Motor neuron (in vitro differentiated cells): ENCODE measurements at regions not wholly inside any gene's neighbourhood (a gene's known extent, or its start where the extent isn't known, plus 50 kb on each side); places are given as distances from the start of the nearest gene placed in this dataset.

Experiments used
- ATAC-seq, 8 experiments: fragments of 200-7000 bp; cut with Tn5 transposase; replicated peaks in 6 of 8; 2 replicates each; pipeline ENCODE4 v1.8.0; 2021; ENCODE audit warnings: mild to moderate bottlenecking in 8 of 8, moderate library complexity in 8 of 8
- H3K27ac ChIP-seq, 2 donors: fragments of 250-450 bp; sonication (Bioruptor Pico); 2 replicates each; pipeline ENCODE4 v1.9.0; 2021; ENCODE audit warnings: antibody characterized with exemption in 2 of 2, mild to moderate bottlenecking in 2 of 2, moderate library complexity in 1 of 2
- H3K4me1 ChIP-seq, 2 donors: fragments of 250-450 bp; sonication (Bioruptor Pico); replicated peaks in 1 of 2; 2 replicates each; pipeline ENCODE4 v1.6.1; 2021; ENCODE audit warnings: antibody characterized with exemption in 2 of 2, mild to moderate bottlenecking in 2 of 2, moderate library complexity in 1 of 2
- H3K4me3 ChIP-seq, 5 donors: fragments of 250-450 bp; sonication (Bioruptor Pico); 2 replicates each; pipeline ENCODE4 v1.9.0; 2021; ENCODE audit warnings: antibody characterized with exemption in 5 of 5, mild to moderate bottlenecking in 5 of 5, moderate library complexity in 4 of 5
- WGBS, 10 experiments: fragments of 450-650 bp; shearing (Covaris generic); methylation state at CpG; one replicate each; pipeline ENCODE4 v1.0.0; 2022; 5-methylcytosine and 5-hydroxymethylcytosine counted together
- in situ Hi-C, 9 experiments: fragments of 400-800 bp; cut with MboI; loops; one replicate each; pipeline ENCODE4 v1.15.0; 2021; ENCODE audit warnings: low sequenced_read_pairs in 9 of 9, low pct_unique_long_range_greater_than_20kb in 2 of 9; ENCODE audit not compliant: unreplicated experiment in 9 of 9

DNA sequence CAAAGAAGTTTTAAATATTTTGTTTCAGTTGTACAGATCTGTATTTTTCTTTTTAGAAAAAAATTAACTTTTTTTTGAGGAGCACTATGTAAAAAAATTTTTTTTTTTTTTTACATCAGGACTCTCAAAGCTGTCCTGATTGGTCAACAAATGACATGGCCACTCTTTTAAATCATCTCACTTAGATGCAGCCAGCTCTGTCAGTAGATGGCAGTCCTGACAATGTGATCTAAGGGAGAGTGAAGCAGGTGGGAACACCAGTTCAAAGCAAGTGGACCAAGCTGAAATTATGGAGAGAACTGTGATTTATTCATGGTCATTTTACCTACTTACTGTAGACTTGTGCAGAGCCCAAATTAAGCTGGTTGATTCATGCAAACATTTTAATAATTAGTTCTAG lies 174.7 kb upstream of the GPRIN3 start:
- Histone ChIP-seq H3K4me3 (no peak overlapping the region), H3K4me1 (no peaks in the 10 kb centered on the region), H3K27ac (no peak overlapping the region)
- ATAC-seq: peak in 4 of 8 experiments; percentile 40 to 79 (median 71)
- in situ Hi-C loops: loop anchor here in 2 of 9 experiments (25.0 kb wide), 2 partner anchors 405 to 430 kb away; partner anchors contain the start of gene MMRN1 (in 1 of the 2)

DNA sequence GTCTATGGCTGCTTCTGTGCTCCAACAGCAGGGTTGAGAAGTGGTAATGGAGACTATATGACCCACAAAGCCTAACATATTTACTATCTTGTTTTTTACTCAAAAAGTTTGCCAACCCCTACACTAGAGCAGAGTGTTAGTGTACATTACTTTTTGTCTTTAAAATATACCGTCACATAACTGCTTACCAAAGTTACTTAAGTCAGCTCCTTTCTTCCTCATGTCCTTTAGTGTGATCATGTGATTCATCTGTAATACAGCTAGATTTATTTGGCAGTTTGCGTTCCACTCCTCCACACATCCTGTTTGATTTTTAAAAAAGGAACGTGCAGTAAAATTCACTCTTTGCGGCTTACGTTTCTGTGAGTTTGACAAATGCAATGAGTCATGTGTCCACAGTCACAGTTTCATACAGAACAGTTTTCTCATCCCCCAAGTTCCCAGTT lies 162.4 kb upstream of the GPRIN3 start:
- ATAC-seq: peak in 2 of 8 experiments; percentile 42 to 67
- Histone ChIP-seq H3K27ac (no peak overlapping the region), H3K4me3 (no peak overlapping the region), H3K4me1 (no peaks in the 10 kb centered on the region)
- in situ Hi-C loops: no loop called here
- 3 to 100% (median 64%) methylated on average over 1 to 5 of the region's 5 CpGs for WGBS, 10 experiments

DNA sequence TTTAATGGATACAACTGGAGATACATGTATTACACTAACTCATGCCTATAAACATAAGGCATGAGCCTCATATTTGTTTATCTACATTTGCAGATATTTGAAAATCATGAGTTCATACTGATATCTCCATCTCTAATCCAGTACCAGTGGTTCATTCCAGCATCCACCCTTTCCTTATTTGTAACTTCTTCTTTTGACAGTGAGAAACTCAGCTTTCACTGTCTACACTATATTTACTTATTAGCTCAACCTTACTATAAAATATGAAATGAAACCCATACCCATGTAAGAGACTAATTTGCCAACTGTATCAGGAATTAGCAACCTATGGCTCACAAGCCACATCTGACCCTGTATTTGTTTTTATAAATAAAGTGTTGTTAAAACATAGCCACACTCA lies 161.9 kb upstream of the GPRIN3 start:
- Histone ChIP-seq H3K27ac (no peak overlapping the region), H3K4me3 (no peak overlapping the region), H3K4me1 (no peaks in the 10 kb centered on the region)
- in situ Hi-C loops: no loop called here
- ATAC-seq: peak in 1 of 8 experiments; percentile 12

DNA sequence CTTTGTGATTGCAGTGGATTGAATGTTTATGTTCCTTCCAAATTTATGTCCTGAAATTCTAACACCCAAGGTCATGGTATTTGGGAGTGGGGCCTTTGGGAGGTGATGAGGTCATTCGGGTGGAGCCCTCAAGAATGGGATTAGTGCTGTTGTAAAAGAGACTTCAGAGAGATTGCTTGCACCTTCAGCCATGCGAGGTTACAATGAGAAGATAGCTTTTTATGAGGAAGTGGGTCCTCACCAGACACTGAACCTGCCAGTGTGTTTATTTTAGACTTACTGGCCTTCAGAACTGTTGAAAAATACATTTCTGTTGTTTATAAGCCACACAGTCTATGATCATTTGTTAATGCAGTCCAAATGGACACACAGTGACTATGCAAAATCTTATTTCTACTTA lies 161.0 kb upstream of the GPRIN3 start:
- no peak overlapping the region for H3K27ac ChIP-seq
- H3K4me3 ChIP-seq: no peak overlapping the region
- in situ Hi-C loops: no loop called here
- WGBS, 10 experiments: 0 to 90% (median 80%) methylated on average over 1 to 2 of the region's 2 CpGs; no CpG with 5 or more reads in 5 of the 10 experiments
- peak in 2 of 8 experiments; percentile 38 to 50 for ATAC-seq
- no peaks in the 10 kb centered on the region for H3K4me1 ChIP-seq

DNA sequence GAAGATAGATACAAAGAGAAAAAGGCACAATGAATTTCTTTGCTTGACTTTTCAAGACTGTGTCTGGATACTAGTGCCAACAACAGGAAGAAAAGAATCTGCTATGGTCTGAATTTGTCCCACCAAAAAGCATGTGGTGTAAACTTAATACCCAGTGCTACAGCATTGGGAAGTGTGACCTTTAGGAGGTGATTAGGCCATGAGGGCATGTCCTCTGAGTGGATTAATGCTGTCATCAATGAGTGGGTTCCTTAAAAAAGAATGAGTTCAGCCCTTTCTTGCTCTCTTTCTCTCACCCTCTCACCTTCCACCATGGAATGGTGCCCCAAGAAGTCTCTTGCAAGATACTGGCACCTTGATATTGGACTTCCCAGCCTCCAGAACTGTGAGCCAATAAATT lies 155.7 kb upstream of the GPRIN3 start:
- no peak for ATAC-seq
- no peak overlapping the region for H3K4me3 ChIP-seq
- no peaks in the 10 kb centered on the region for H3K4me1 ChIP-seq
- H3K27ac ChIP-seq: no peak overlapping the region
- in situ Hi-C loops: no loop called here

DNA sequence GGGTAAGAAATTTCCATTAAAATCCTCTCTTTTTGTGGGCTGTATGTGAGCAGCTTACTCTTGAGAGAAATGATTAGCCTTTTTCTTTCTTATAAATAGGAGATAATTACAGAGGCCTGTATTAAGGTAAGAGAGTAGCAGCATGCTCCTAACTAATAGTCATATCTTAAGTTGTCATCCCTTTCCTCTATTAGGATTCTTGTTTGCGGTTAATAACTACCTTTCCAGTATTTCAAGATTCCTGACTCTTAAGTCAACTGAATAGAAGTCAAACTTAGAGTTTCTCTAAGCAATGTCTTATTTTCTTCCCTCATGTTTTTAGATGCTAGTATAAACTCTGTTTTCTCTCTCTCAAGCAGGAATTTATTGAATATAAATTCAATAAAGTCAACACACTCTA lies 139.9 kb upstream of the GPRIN3 start:
- H3K27ac ChIP-seq: no peak overlapping the region
- in situ Hi-C loops: loop anchor here in 4 of 9 experiments (25.0 kb wide), 2 partner anchors 210 to 285 kb away; no protein-coding TSS in a partner anchor
- H3K4me1 ChIP-seq: no peaks in the 10 kb centered on the region
- no peak overlapping the region for H3K4me3 ChIP-seq
- ATAC-seq: no peak
- WGBS, 10 experiments: 64 to 100% (median 79%) methylated on average over 1 of the region's 1 CpG

DNA sequence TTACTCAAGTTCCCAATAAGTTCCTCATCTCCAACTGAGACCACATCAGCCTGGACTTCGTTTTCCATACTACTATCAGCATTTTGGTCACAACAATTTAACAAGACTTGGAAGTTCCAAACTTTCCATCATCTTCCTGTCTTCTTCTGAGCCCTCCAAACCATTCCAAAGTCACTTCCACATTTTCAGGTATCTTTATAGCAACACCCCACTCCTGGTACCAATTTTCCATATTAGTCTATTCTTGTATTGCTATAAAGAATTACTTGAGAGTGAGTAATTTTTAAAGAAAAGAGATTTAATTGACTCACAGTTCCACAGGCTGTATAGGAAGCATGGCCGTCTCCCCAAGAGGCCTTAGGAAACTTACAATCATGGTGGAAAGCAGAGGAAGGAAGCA lies 138.6 kb upstream of the GPRIN3 start:
- in situ Hi-C loops: loop anchor here in 4 of 9 experiments (25.0 kb wide), 2 partner anchors 209 to 284 kb away; no protein-coding TSS in a partner anchor
- no peak for ATAC-seq
- Histone ChIP-seq H3K4me3 (no peak overlapping the region), H3K27ac (no peak overlapping the region), H3K4me1 (no peaks in the 10 kb centered on the region)
- WGBS, 10 experiments: 0 to 88% (median 55%) methylated on average over 1 to 2 of the region's 2 CpGs

DNA sequence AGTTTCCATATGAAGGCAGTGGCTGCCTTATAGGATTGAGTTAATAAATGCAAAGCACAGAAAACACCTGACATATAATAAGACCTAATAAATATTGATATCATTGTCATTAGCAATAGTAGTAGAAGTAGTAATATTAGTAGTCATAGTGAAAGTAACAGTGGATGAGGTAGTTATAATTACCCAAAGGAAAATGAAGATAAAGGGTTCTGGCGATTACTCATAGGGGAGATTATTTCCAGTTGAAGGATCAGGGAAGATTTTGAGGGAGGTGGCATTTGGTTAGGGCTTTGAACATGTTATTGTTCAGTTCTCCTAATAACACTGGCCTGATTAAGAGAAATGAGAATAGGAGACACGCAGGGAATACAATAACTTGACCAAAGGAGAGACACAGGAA lies 131.9 kb upstream of the GPRIN3 start:
- no peak overlapping the region for H3K4me3 ChIP-seq
- in situ Hi-C loops: loop anchor here in 6 of 9 experiments (10.0 to 25.0 kb wide), 4 partner anchors 202 to 285 kb away; no protein-coding TSS in a partner anchor
- H3K27ac ChIP-seq: no peak overlapping the region
- H3K4me1 ChIP-seq: no peaks in the 10 kb centered on the region
- peak in 1 of 8 experiments; percentile 30 for ATAC-seq
- 35 to 92% (median 61%) methylated on average over 1 to 2 of the region's 2 CpGs for WGBS, 10 experiments

DNA sequence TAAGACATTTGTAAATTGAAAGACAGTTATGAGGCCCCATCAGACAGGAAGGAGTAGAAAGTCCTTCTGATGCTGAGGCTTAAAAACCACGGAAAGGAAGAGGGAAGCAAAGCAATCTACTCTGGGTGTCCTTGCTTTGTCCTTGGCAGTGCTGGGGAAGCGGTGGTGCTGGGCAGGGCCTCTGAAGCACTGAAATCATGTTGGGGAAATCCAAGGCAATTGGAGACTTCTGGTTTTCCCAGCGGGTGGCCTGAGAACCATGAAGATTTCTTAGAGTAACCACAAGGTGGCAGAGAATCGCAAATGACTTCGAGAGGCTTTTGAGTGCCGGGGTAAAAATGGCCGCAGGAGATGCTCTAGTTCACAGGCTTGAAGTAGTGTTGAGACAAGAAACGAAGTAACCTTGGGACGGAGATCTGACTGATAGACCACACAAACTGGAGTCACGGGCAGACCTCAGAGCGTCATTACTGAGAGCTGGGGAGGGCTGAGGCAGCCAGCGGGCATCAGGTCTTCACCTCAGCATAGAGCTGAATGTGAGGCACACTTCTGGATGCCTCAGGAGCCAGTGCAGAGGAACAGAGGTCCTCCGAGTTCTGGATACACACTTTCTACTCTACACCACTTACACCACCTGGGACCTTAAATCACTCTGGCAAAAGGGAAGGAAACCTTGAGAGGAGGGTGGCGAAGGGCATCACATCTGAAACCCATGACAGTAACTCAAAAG lies 130.7 kb upstream of the GPRIN3 start:
- Histone ChIP-seq H3K27ac (no peak overlapping the region), H3K4me3 (no peak overlapping the region), H3K4me1 (peaks cover 0 to 3% of the 10 kb centered on the region in 2 donors)
- ATAC-seq: peak in 3 of 8 experiments; percentile 40 to 67 (median 45)
- in situ Hi-C loops: loop anchor here in 6 of 9 experiments (10.0 to 25.0 kb wide), 4 partner anchors 201 to 283 kb away; no protein-coding TSS in a partner anchor
- WGBS, 10 experiments: 30 to 100% (median 88%) methylated on average over 2 to 11 of the region's 14 CpGs; no CpG with 5 or more reads in 1 of the 10 experiments

DNA sequence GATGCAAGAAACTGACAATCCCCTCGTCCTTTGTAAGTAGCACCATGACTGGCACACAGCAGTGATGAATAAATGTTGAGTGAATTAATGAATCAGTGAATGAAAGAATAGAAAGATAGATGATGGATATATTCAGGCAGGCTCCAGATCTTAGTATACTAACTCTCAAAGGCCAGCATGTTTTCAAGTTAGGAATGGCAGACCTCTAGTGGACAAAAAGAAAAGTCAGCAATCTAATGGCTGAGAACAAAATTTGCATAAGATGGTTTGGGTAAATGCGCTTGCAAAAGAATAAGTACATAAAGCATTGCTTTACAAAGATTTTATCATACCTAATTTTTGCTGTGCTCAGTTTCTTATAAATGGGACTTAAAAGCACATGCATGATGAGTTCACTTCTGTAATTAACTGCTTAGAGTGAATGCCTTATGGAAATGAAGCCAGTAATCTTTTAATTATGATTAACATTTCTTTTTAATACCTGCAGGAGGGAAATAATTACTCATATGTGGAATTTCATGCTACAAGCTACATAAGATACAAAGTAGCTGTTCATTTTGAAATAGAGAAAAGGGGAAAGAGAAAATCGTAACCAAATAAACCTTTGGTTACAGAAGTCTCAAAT lies 126.9 kb upstream of the GPRIN3 start:
- H3K4me1 ChIP-seq: peaks cover 0 to 3% of the 10 kb centered on the region in 2 donors
- WGBS, 10 experiments: 33 to 100% (median 63%) methylated on average over 2 to 3 of the region's 3 CpGs
- H3K27ac ChIP-seq: no peak overlapping the region
- H3K4me3 ChIP-seq: no peak overlapping the region
- peak in 7 of 8 experiments; percentile 44 to 89 (median 68) for ATAC-seq
- in situ Hi-C loops: loop anchor here in 6 of 9 experiments (10.0 to 25.0 kb wide), 4 partner anchors 197 to 280 kb away; no protein-coding TSS in a partner anchor

DNA sequence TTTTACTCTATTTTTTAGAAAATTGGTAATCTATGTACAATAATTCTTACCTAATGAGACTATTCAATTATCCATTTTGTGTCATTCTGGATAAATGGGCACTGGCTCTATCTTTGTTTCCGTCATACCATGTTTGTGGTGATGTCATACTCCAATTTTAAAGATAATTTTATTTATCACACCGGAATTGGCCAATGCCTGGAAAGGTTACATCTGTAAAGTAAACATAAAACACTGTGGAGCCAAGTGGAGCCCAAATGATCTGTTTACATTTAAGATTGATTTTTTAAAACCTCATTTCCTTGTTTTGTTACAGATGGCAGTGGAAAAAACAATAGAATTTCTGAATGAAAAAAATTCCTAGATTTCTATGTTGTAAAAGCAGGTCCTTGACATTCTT lies 120.2 kb upstream of the GPRIN3 start:
- Histone ChIP-seq H3K4me3 (no peak overlapping the region), H3K4me1 (peaks cover 0 to 6% of the 10 kb centered on the region in 2 donors), H3K27ac (no peak overlapping the region)
- 51 to 100% (median 91%) methylated on average over 2 of the region's 2 CpGs; no CpG with 5 or more reads in 2 of the 10 experiments for WGBS, 10 experiments
- in situ Hi-C loops: loop anchor here in 4 of 9 experiments (25.0 kb wide), 2 partner anchors 190 to 265 kb away; no protein-coding TSS in a partner anchor
- no peak for ATAC-seq

DNA sequence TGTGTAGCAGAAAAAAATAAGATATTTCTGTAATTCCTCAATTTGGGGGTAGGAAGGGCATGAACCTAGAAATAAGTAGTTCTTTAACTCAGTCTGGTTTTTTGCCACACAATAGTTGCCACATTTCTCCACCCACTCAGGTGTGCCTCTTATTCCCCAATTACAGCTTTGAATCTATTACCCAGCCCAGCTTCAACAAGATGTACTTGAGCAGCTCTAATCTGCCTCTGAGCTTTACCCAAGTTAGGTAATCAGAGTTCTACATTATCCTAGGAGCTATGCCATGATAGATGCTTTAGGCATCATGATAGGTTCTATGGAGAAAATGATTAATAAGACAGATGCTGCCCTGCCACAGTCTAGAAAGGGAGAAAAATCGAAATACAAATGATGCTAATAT lies 117.4 kb upstream of the GPRIN3 start:
- no peak overlapping the region for H3K27ac ChIP-seq
- 0 to 83% (median 45%) methylated on average over 1 of the region's 1 CpG; no CpG with 5 or more reads in 1 of the 10 experiments for WGBS, 10 experiments
- in situ Hi-C loops: loop anchor here in 4 of 9 experiments (25.0 kb wide), 2 partner anchors 188 to 263 kb away; no protein-coding TSS in a partner anchor
- H3K4me3 ChIP-seq: no peak overlapping the region
- H3K4me1 ChIP-seq: peaks cover 0 to 13% of the 10 kb centered on the region in 2 donors
- no peak for ATAC-seq

DNA sequence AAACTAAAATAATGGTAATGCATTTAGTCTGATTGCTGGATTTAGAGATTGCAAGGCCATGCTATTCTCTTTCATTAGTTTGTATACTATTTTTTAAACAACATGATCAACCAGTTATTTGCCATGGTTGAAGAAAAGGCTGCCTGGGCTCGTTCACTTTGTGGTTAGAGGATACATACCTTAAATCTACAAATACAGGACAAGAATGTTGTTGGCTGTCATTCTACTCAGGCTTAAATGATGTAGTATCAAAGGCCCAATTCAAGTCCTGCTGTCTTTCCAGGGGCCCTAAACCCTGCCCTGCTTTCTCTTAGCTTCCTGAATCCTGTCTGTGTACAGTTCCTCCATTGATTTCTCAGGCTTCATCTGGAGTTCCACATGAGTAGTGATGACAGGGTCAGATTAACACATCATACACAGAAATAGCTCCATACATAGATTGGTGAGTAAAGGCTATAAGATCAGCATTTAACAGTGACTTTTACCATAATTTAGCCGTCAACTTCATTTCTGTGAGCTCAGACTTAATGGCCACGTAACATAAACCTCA lies 114.9 kb upstream of the GPRIN3 start:
- Histone ChIP-seq H3K4me3 (no peak overlapping the region), H3K27ac (no peak overlapping the region), H3K4me1 (peaks cover 0 to 13% of the 10 kb centered on the region in 2 donors)
- in situ Hi-C loops: no loop called here
- ATAC-seq: peak in 5 of 8 experiments; percentile 73 to 81 (median 79)
- 50 to 100% (median 70%) methylated on average over 1 to 3 of the region's 3 CpGs for WGBS, 10 experiments
